H9 (cell line): ENCODE measurements at regions not wholly inside any gene's neighbourhood (a gene's known extent, or its start where the extent isn't known, plus 50 kb on each side); places are given as distances from the start of the nearest gene placed in this dataset.

Experiments used
- DNase-seq: peaks from one replicate; pipeline ENCODE4 v3.0.0-alpha.2; 2017
- H2AFZ ChIP-seq: one replicate; pipeline ENCODE4 v1.6.1; 2013; ENCODE audit warnings: mild to moderate bottlenecking, low read length, control low read depth, moderate library complexity
- H2AK5ac ChIP-seq: 2 replicates; pipeline ENCODE4 v1.6.1; 2013; ENCODE audit warnings: low read length, control low read depth, mixed read lengths; ENCODE audit not compliant: insufficient read length
- H2BK120ac ChIP-seq: one replicate; pipeline ENCODE4 v1.6.1; 2013; ENCODE audit warnings: low read depth, mild to moderate bottlenecking, low read length, control low read depth, inconsistent platforms; ENCODE audit not compliant: poor library complexity, severe bottlenecking
- H2BK12ac ChIP-seq: 2 replicates; pipeline ENCODE4 v1.6.1; 2013; ENCODE audit warnings: low read length, control low read depth, mixed read lengths, low read depth; ENCODE audit not compliant: insufficient read length
- H2BK15ac ChIP-seq: 2 replicates; pipeline ENCODE4 v1.6.1; 2013; ENCODE audit warnings: low read depth, low read length, control low read depth
- H2BK20ac ChIP-seq: one replicate; pipeline ENCODE4 v1.6.1; 2013; ENCODE audit warnings: low read depth, mild to moderate bottlenecking, low read length, control low read depth, inconsistent platforms; ENCODE audit not compliant: poor library complexity, severe bottlenecking
- H2BK5ac ChIP-seq: 2 replicates; pipeline ENCODE4 v1.6.1; 2013; ENCODE audit warnings: low read length, control low read depth, mixed read lengths; ENCODE audit not compliant: insufficient read length
- H3K14ac ChIP-seq: 2 replicates; pipeline ENCODE4 v1.6.1; 2013; ENCODE audit warnings: low read length, control low read depth; ENCODE audit not compliant: insufficient read depth
- H3K18ac ChIP-seq: 2 replicates; pipeline ENCODE4 v1.6.1; 2013; ENCODE audit warnings: low read depth, mild to moderate bottlenecking, mixed read lengths, low read length, control low read depth; ENCODE audit not compliant: insufficient read length
- H3K23ac ChIP-seq: 2 replicates; pipeline ENCODE4 v1.6.1; 2013; ENCODE audit warnings: low read length, control low read depth, mixed read lengths, low read depth; ENCODE audit not compliant: insufficient read length
- H3K23me2 ChIP-seq: 2 replicates; pipeline ENCODE4 v1.6.1; 2013; ENCODE audit warnings: low read depth, mild to moderate bottlenecking, mixed read lengths, low read length, control low read depth; ENCODE audit not compliant: insufficient read length, poor library complexity, severe bottlenecking
- H3K27ac ChIP-seq: 2 replicates; pipeline ENCODE4 v1.5.1; 2013; ENCODE audit warnings: low read length, control low read depth, mixed read lengths, low read depth; ENCODE audit not compliant: insufficient read length
- H3K27me3 ChIP-seq: 2 replicates; pipeline ENCODE4 v1.6.1; 2013; ENCODE audit warnings: low read length, control low read depth, inconsistent platforms; ENCODE audit not compliant: insufficient read depth
- H3K4ac ChIP-seq: 2 replicates; pipeline ENCODE4 v1.6.1; 2013; ENCODE audit warnings: low read depth, mild to moderate bottlenecking, control low read depth, inconsistent platforms, low read length, moderate library complexity
- H3K4me1 ChIP-seq: 2 replicates; pipeline ENCODE4 v1.6.1; 2013; ENCODE audit warnings: low read length, control low read depth, inconsistent platforms; ENCODE audit not compliant: insufficient read depth
- H3K4me2 ChIP-seq: 2 replicates; pipeline ENCODE4 v1.6.1; 2013; ENCODE audit warnings: low read length, control low read depth, mixed read lengths; ENCODE audit not compliant: insufficient read length, insufficient read depth
- H3K56ac ChIP-seq: 2 replicates; pipeline ENCODE4 v1.6.1; 2013; ENCODE audit warnings: low read depth, mild to moderate bottlenecking, mixed read lengths, low read length, control low read depth; ENCODE audit not compliant: insufficient read length
- H3K79me1 ChIP-seq: 2 replicates; pipeline ENCODE4 v1.6.1; 2013; ENCODE audit warnings: low read depth, mild to moderate bottlenecking, moderate library complexity, low read length, control low read depth, inconsistent platforms; ENCODE audit not compliant: insufficient read depth, poor library complexity, severe bottlenecking
- H3K79me2 ChIP-seq: 2 replicates; pipeline ENCODE4 v1.6.1; 2013; ENCODE audit warnings: low read length, control low read depth, inconsistent platforms; ENCODE audit not compliant: insufficient read depth
- H3K9ac ChIP-seq: 2 replicates; pipeline ENCODE4 v1.6.1; 2013; ENCODE audit warnings: low read length, control low read depth, mixed read lengths; ENCODE audit not compliant: insufficient read length; ENCODE audit errors: extremely low read depth
- H3K9me3 ChIP-seq: one replicate; pipeline ENCODE4 v1.6.1; 2013; ENCODE audit warnings: low read depth, low read length, inconsistent platforms; ENCODE audit not compliant: control insufficient read depth
- H3T11ph ChIP-seq: one replicate; pipeline ENCODE4 v1.6.1; 2013; ENCODE audit warnings: mild to moderate bottlenecking, low read length, control low read depth, inconsistent platforms
- H4K20me1 ChIP-seq: one replicate; pipeline ENCODE4 v1.6.1; 2013; ENCODE audit not compliant: control insufficient read depth, insufficient read length, insufficient read depth
- H4K5ac ChIP-seq: 2 replicates; pipeline ENCODE4 v1.6.1; 2013; ENCODE audit warnings: low read depth, mild to moderate bottlenecking, mixed read lengths, low read length, control low read depth; ENCODE audit not compliant: insufficient read length
- H4K8ac ChIP-seq: replicated peaks from 2 replicates; pipeline ENCODE4 v1.6.1; 2013; ENCODE audit warnings: low read length, control low read depth, mixed read lengths, low read depth; ENCODE audit not compliant: insufficient read length
- H4K91ac ChIP-seq: 2 replicates; pipeline ENCODE4 v1.6.1; 2013; ENCODE audit warnings: low read depth, mild to moderate bottlenecking, moderate library complexity, mixed read lengths, low read length, control low read depth; ENCODE audit not compliant: insufficient read length
- H3K27ac Mint-ChIP-seq, 3 experiments: 2 replicates in 2 of 3; 3 replicates in 1 of 3; pipeline ENCODE4 v1.8.0; 2020 to 2021; ENCODE audit warnings: mixed read lengths in 3 of 3, mild to moderate bottlenecking in 1 of 3, moderate library complexity in 1 of 3
- H3K27me3 Mint-ChIP-seq: 2 replicates; pipeline ENCODE4 v1.8.0; 2021; ENCODE audit warnings: low read depth, mild to moderate bottlenecking, moderate library complexity, mixed read lengths
- H3K36me3 Mint-ChIP-seq, 3 experiments: 2 replicates in 2 of 3; 3 replicates in 1 of 3; pipeline ENCODE4 v1.8.0; 2020 to 2021; ENCODE audit warnings: low read depth in 3 of 3, mixed read lengths in 3 of 3; ENCODE audit not compliant: insufficient read depth in 1 of 3
- H3K4me1 Mint-ChIP-seq, 2 experiments: 2 replicates each; pipeline ENCODE4 v1.8.0; 2020; ENCODE audit warnings: mixed read lengths in 2 of 2
- H3K4me3 Mint-ChIP-seq, 2 experiments: 2 replicates in 1 of 2; 3 replicates in 1 of 2; pipeline ENCODE4 v1.8.0; 2020 to 2021; ENCODE audit warnings: mild to moderate bottlenecking in 2 of 2, mixed read lengths in 2 of 2, moderate library complexity in 1 of 2
- H3K9me3 Mint-ChIP-seq, 2 experiments: 2 replicates in 1 of 2; 3 replicates in 1 of 2; pipeline ENCODE4 v1.8.0; 2020; ENCODE audit warnings: mild to moderate bottlenecking in 2 of 2, mixed read lengths in 2 of 2, moderate library complexity in 1 of 2
- TF ChIP-seq, protein P1 (sequence below): fragments of 200-600 bp; sonication (generic); conservative IDR thresholded peaks from 3 replicates; pipeline ENCODE4 v1.8.0; 2021; ENCODE audit warnings: antibody characterized with exemption, mild to moderate bottlenecking

DNA sequence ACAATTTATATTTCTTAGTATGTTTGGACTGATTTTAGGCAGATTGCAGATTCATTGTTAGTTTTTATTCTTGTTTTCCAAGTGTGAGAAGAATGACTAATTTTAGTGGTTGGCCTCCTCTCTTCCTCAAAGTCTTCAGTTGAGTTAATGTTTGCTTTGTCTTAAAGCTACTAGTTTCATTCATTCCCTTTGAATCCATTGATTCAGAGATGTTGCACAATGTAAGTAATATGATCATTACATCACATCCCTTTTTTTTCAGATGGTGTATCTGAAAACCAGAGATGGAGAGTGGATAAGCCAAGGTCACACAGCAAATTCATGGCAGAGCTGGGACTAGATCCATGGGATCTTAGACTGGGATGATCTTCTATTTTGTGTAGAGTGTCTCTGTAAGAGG lies 577.5 kb downstream of the BCL11B start:
- Histone ChIP-seq H3T11ph (no peak overlapping the region), H4K5ac (no peak overlapping the region), H3K56ac (no peak overlapping the region), H2BK20ac (no peak overlapping the region), H4K8ac (no peak overlapping the region), H3K9ac (no peak overlapping the region), H3K23me2 (no peaks in the 10 kb centered on the region), H4K20me1 (no peaks in the 10 kb centered on the region), H2AFZ (no peak overlapping the region), H3K4me1 (no peaks in the 10 kb centered on the region), H3K18ac (no peak overlapping the region), H3K27ac (no peak overlapping the region), H3K27me3 (no peaks in the 10 kb centered on the region), H3K23ac (no peak overlapping the region), H3K14ac (no peak overlapping the region), H2AK5ac (no peak overlapping the region), H3K4me2 (no peak overlapping the region), H3K4ac (no peak overlapping the region), H4K91ac (no peak overlapping the region), H2BK12ac (no peak overlapping the region), H3K79me1 (no peaks in the 10 kb centered on the region), H3K79me2 (no peaks in the 10 kb centered on the region), H2BK120ac (no peak overlapping the region), H3K9me3 (no peaks in the 10 kb centered on the region), H2BK15ac (no peak overlapping the region), H2BK5ac (no peak overlapping the region)
- no peaks in the 10 kb centered on the region; the same call in 1 of the 2 replicates for H3K27me3 Mint-ChIP-seq
- H3K36me3 Mint-ChIP-seq = no peaks in the 10 kb centered on the region; a peak in 1 of 7 replicates
- DNase-seq = no peak
- no peak overlapping the region for H3K27ac Mint-ChIP-seq
- peaks cover 0 to 4% of the 10 kb centered on the region in 2 experiments; a peak in 2 of 4 replicates for H3K4me1 Mint-ChIP-seq
- H3K9me3 Mint-ChIP-seq = peaks cover 2 to 7% of the 10 kb centered on the region in 2 experiments; a peak in 2 of 5 replicates
- TF ChIP-seq, protein P1, sequence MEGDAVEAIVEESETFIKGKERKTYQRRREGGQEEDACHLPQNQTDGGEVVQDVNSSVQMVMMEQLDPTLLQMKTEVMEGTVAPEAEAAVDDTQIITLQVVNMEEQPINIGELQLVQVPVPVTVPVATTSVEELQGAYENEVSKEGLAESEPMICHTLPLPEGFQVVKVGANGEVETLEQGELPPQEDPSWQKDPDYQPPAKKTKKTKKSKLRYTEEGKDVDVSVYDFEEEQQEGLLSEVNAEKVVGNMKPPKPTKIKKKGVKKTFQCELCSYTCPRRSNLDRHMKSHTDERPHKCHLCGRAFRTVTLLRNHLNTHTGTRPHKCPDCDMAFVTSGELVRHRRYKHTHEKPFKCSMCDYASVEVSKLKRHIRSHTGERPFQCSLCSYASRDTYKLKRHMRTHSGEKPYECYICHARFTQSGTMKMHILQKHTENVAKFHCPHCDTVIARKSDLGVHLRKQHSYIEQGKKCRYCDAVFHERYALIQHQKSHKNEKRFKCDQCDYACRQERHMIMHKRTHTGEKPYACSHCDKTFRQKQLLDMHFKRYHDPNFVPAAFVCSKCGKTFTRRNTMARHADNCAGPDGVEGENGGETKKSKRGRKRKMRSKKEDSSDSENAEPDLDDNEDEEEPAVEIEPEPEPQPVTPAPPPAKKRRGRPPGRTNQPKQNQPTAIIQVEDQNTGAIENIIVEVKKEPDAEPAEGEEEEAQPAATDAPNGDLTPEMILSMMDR = no peak
- no peak overlapping the region for H3K4me3 Mint-ChIP-seq
